K562 (cell line): ENCODE measurements at regions not wholly inside any gene's neighbourhood (a gene's known extent, or its start where the extent isn't known, plus 50 kb on each side); places are given as distances from the start of the nearest gene placed in this dataset.

Experiments
- BRF1 ChIP-seq: IDR thresholded peaks from 3 replicates; pipeline ENCODE4 v1.6.1; 2011; ENCODE audit warnings: borderline replicate concordance, mild to moderate bottlenecking; ENCODE audit not compliant: insufficient read length; ENCODE audit errors: extremely low read depth
- CHD4 ChIP-seq: fragments of 200-600 bp; sonication (generic); IDR thresholded peaks from 3 replicates; pipeline ENCODE4 v1.6.1; 2012; ENCODE audit warnings: low read depth, mild to moderate bottlenecking, mixed read lengths, low read length, inconsistent platforms; ENCODE audit not compliant: insufficient read depth, insufficient replicate concordance, poor library complexity, severe bottlenecking
- HIVEP1 ChIP-seq: fragments of 250-450 bp; sonication (Bioruptor Pico); IDR thresholded peaks from 2 replicates; pipeline ENCODE4 v1.4.0; 2020; ENCODE audit warnings: mild to moderate bottlenecking
- MAFG ChIP-seq: fragments of 450-650 bp; conservative IDR thresholded peaks from 2 replicates; pipeline ENCODE4 v1.6.1; 2016; ENCODE audit warnings: missing genetic modification characterization, missing compliant biosample characterization
- MAZ ChIP-seq, 2 experiments: fragments of 450-650 bp in 1 of 2; sonication (generic) in 1 of 2; formaldehyde crosslinking; IDR thresholded peaks in 1 of 2; conservative IDR thresholded peaks in 1 of 2; 2 replicates each; pipeline versions ENCODE4 v1.4.0 to v1.5.0; 2020; ENCODE audit warnings: mild to moderate bottlenecking in 1 of 2, missing genetic modification reagents in 1 of 2
- MECOM ChIP-seq: fragments of 250-450 bp; sonication (Bioruptor Pico); IDR thresholded peaks from 2 replicates; pipeline ENCODE4 v1.8.0; 2022; ENCODE audit warnings: inconsistent platforms
- MED1 ChIP-seq: sonication (generic); formaldehyde crosslinking; IDR thresholded peaks from 2 replicates; pipeline ENCODE4 v1.8.1; 2023; ENCODE audit warnings: missing genetic modification reagents, borderline replicate concordance
- NFXL1 ChIP-seq: fragments of 450-650 bp; formaldehyde crosslinking; IDR thresholded peaks from 2 replicates; pipeline ENCODE4 v1.4.0; 2021; ENCODE audit warnings: mild to moderate bottlenecking
- PHB ChIP-seq: fragments of 250-450 bp; sonication (Bioruptor Pico); IDR thresholded peaks from 2 replicates; pipeline ENCODE4 v1.5.0; 2021
- RBM39 ChIP-seq: fragments of 200-400 bp; formaldehyde crosslinking; optimal IDR thresholded peaks from 2 replicates; pipeline ENCODE3; 2018; ENCODE audit warnings: low read depth, low read length
- SMARCB1 ChIP-seq: IDR thresholded peaks from 2 replicates; pipeline ENCODE4 v1.6.1; 2011; ENCODE audit warnings: improper control_type of control experiment, low read depth; ENCODE audit not compliant: insufficient read length
- SREBF2 ChIP-seq: sonication (generic); formaldehyde crosslinking; IDR thresholded peaks from 2 replicates; pipeline ENCODE4 v1.4.0; 2020; ENCODE audit warnings: mild to moderate bottlenecking, missing genetic modification reagents
- XRCC5 ChIP-seq: fragments of 200-400 bp; formaldehyde crosslinking; IDR thresholded peaks from 2 replicates; pipeline ENCODE4 v1.6.1; 2017; ENCODE audit warnings: low read depth, mild to moderate bottlenecking, low read length
- ZBTB11 ChIP-seq, 3 experiments: fragments of 200-800 bp in 1 of 3; fragments of 250-450 bp in 1 of 3; fragments of 450-650 bp in 1 of 3; sonication (Bioruptor Pico) in 1 of 3; sonication (Bioruptor generic) in 1 of 3; formaldehyde crosslinking in 1 of 3; IDR thresholded peaks; 2 replicates each; pipeline versions ENCODE4 v1.6.1 to v1.8.0; 2016 to 2022; ENCODE audit warnings: mild to moderate bottlenecking in 2 of 3, missing genetic modification characterization in 2 of 3, missing compliant biosample characterization in 1 of 3, moderate library complexity in 1 of 3
- ZKSCAN8 ChIP-seq: fragments of 200-800 bp; sonication (Bioruptor generic); IDR thresholded peaks from 2 replicates; pipeline ENCODE4 v1.6.1; 2016; ENCODE audit warnings: missing genetic modification characterization, missing compliant biosample characterization
- ZNF253 ChIP-seq: fragments of 250-450 bp; sonication (Bioruptor Pico); conservative IDR thresholded peaks from 2 replicates; pipeline ENCODE4 v1.6.1; 2021; ENCODE audit warnings: mild to moderate bottlenecking
- ZNF316 ChIP-seq: fragments of 450-650 bp; IDR thresholded peaks from 2 replicates; pipeline ENCODE4 v1.6.1; 2016
- TF ChIP-seq, protein P1 (sequence below): fragments of 250-450 bp; sonication (Bioruptor Pico); IDR thresholded peaks from 2 replicates; pipeline ENCODE4 v1.4.0; 2020; ENCODE audit warnings: mild to moderate bottlenecking
- TF ChIP-seq, protein P2 (sequence below): fragments of 200-400 bp; formaldehyde crosslinking; IDR thresholded peaks from 2 replicates; pipeline ENCODE4 v1.6.1; 2017; ENCODE audit warnings: mild to moderate bottlenecking, low read depth, low read length, moderate library complexity
- TF ChIP-seq, protein P3 (sequence below): sonication (generic); formaldehyde crosslinking; IDR thresholded peaks from 2 replicates; pipeline ENCODE4 v1.8.0; 2022; ENCODE audit warnings: missing genetic modification reagents, mild to moderate bottlenecking, moderate library complexity, borderline replicate concordance

GRCh38 chr3:178263236-178263916 lies 272.9 kb upstream of the KCNMB2 start (continued):
- TF ChIP-seq MAFG (tag) (no peak), NFXL1 (no peak), HIVEP1 (CRISPR knock-in tag) (no peak), ZNF316 (no peak), ZBTB11 (CRISPR knock-in tag; IDR thresholded peaks at IDR 0.05) (no peak), MECOM (CRISPR knock-in tag) (0 out of 2 replicates have a peak, but pooled peaks have one; percentile 52), PHB (no peak), MAZ (CRISPR knock-in tag; conservative IDR thresholded peaks at IDR 0.05 in 1 of 2, IDR thresholded peaks at IDR 0.05 in 1 of 2) (no peak), RBM39 (no peak), ZNF253 (CRISPR knock-in tag) (no peak), SMARCB1 (no peak), ZKSCAN8 (CRISPR knock-in tag) (no peak), CHD4 (no peak), BRF1 (no peak), SREBF2 (CRISPR knock-in tag) (no peak), MED1 (CRISPR knock-in tag) (no peak), XRCC5 (no peak)
- TF ChIP-seq, protein P1, sequence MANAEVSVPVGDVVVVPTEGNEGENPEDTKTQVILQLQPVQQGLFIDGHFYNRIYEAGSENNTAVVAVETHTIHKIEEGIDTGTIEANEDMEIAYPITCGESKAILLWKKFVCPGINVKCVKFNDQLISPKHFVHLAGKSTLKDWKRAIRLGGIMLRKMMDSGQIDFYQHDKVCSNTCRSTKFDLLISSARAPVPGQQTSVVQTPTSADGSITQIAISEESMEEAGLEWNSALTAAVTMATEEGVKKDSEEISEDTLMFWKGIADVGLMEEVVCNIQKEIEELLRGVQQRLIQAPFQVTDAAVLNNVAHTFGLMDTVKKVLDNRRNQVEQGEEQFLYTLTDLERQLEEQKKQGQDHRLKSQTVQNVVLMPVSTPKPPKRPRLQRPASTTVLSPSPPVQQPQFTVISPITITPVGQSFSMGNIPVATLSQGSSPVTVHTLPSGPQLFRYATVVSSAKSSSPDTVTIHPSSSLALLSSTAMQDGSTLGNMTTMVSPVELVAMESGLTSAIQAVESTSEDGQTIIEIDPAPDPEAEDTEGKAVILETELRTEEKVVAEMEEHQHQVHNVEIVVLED (CRISPR knock-in tag): 0 out of 2 replicates have a peak, but pooled peaks have one; percentile 21
- TF ChIP-seq, protein P2, sequence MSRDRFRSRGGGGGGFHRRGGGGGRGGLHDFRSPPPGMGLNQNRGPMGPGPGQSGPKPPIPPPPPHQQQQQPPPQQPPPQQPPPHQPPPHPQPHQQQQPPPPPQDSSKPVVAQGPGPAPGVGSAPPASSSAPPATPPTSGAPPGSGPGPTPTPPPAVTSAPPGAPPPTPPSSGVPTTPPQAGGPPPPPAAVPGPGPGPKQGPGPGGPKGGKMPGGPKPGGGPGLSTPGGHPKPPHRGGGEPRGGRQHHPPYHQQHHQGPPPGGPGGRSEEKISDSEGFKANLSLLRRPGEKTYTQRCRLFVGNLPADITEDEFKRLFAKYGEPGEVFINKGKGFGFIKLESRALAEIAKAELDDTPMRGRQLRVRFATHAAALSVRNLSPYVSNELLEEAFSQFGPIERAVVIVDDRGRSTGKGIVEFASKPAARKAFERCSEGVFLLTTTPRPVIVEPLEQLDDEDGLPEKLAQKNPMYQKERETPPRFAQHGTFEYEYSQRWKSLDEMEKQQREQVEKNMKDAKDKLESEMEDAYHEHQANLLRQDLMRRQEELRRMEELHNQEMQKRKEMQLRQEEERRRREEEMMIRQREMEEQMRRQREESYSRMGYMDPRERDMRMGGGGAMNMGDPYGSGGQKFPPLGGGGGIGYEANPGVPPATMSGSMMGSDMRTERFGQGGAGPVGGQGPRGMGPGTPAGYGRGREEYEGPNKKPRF: no peak
- TF ChIP-seq, protein P3, sequence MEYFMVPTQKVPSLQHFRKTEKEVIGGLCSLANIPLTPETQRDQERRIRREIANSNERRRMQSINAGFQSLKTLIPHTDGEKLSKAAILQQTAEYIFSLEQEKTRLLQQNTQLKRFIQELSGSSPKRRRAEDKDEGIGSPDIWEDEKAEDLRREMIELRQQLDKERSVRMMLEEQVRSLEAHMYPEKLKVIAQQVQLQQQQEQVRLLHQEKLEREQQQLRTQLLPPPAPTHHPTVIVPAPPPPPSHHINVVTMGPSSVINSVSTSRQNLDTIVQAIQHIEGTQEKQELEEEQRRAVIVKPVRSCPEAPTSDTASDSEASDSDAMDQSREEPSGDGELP (CRISPR knock-in tag): no peak
